HepG2 (cell line): ENCODE measurements at regions not wholly inside any gene's neighbourhood (a gene's known extent, or its start where the extent isn't known, plus 50 kb on each side); places are given as distances from the start of the nearest gene placed in this dataset.
A peak's percentile ranks its signal among the peaks of the same experiment; 100 is the strongest.

Experiments
- AFF4 ChIP-seq: sonication (generic); formaldehyde crosslinking; IDR thresholded peaks from 2 replicates; pipeline ENCODE4 v1.4.0; 2020; ENCODE audit warnings: missing genetic modification reagents
- FOSL2 ChIP-seq: sonication (generic); formaldehyde crosslinking; IDR thresholded peaks from 2 replicates; pipeline ENCODE4 v1.4.0; 2020; ENCODE audit warnings: missing genetic modification reagents
- MTA1 ChIP-seq: sonication (generic); formaldehyde crosslinking; IDR thresholded peaks from 2 replicates; pipeline ENCODE4 v1.4.0; 2020; ENCODE audit warnings: missing genetic modification reagents, mild to moderate bottlenecking, borderline replicate concordance
- NFYC ChIP-seq: IDR thresholded peaks from 2 replicates; pipeline ENCODE4 v1.6.1; 2016; ENCODE audit warnings: missing genetic modification reagents, missing compliant biosample characterization
- RAD51 ChIP-seq: fragments of 450-650 bp; IDR thresholded peaks from 2 replicates; pipeline ENCODE4 v1.6.1; 2016; ENCODE audit warnings: borderline replicate concordance
- RBM39 ChIP-seq: fragments of 200-400 bp; formaldehyde crosslinking; IDR thresholded peaks from one replicate; pipeline ENCODE4 v1.6.1; 2018; ENCODE audit warnings: antibody characterized with exemption, mild to moderate bottlenecking, low read depth, low read length; ENCODE audit not compliant: poor library complexity, severe bottlenecking
- SP2 ChIP-seq: sonication (generic); formaldehyde crosslinking; IDR thresholded peaks from 2 replicates; pipeline ENCODE4 v1.5.1; 2020; ENCODE audit warnings: mild to moderate bottlenecking, missing genetic modification reagents
- USF2 ChIP-seq, 2 experiments: sonication (generic) in 1 of 2; formaldehyde crosslinking in 1 of 2; IDR thresholded peaks; 2 replicates each; pipeline versions ENCODE4 v1.5.1 to v1.6.1; 2011 to 2020; ENCODE audit warnings: borderline replicate concordance in 1 of 2, low read depth in 1 of 2, low read length in 1 of 2, mild to moderate bottlenecking in 1 of 2, missing genetic modification reagents in 1 of 2, moderate library complexity in 1 of 2
- XRCC5 ChIP-seq: fragments of 200-400 bp; formaldehyde crosslinking; optimal IDR thresholded peaks from 2 replicates; pipeline ENCODE3; 2017; ENCODE audit warnings: mild to moderate bottlenecking, low read length
- ZFP90 ChIP-seq: sonication (generic); formaldehyde crosslinking; IDR thresholded peaks from 2 replicates; pipeline ENCODE4 v1.8.0; 2022; ENCODE audit warnings: missing genetic modification reagents, mild to moderate bottlenecking, inconsistent platforms, borderline replicate concordance
- ZNF253 ChIP-seq: sonication (generic); formaldehyde crosslinking; IDR thresholded peaks from 2 replicates; pipeline ENCODE4 v1.8.0; 2022; ENCODE audit warnings: mild to moderate bottlenecking, missing genetic modification reagents, borderline replicate concordance
- ZNF329 ChIP-seq: sonication (generic); formaldehyde crosslinking; IDR thresholded peaks from 2 replicates; pipeline ENCODE4 v1.9.0; 2021; ENCODE audit warnings: low read depth, mild to moderate bottlenecking, missing genetic modification reagents
- ZNF605 ChIP-seq: sonication (generic); formaldehyde crosslinking; IDR thresholded peaks from 2 replicates; pipeline ENCODE4 v1.8.0; 2022; ENCODE audit warnings: mild to moderate bottlenecking, missing genetic modification reagents
- ZNF687 ChIP-seq: sonication (generic); formaldehyde crosslinking; IDR thresholded peaks from 2 replicates; pipeline ENCODE4 v1.5.1; 2020; ENCODE audit warnings: mild to moderate bottlenecking, missing genetic modification reagents, moderate library complexity
- ZNF75D ChIP-seq: sonication (generic); formaldehyde crosslinking; IDR thresholded peaks from 2 replicates; pipeline ENCODE4 v1.8.1; 2023; ENCODE audit warnings: missing genetic modification reagents, mild to moderate bottlenecking, borderline replicate concordance
- ZNF883 ChIP-seq: sonication (generic); formaldehyde crosslinking; IDR thresholded peaks from 2 replicates; pipeline ENCODE4 v1.5.1; 2020; ENCODE audit warnings: mild to moderate bottlenecking, missing genetic modification reagents; ENCODE audit errors: not compliant biosample characterization
- ZZZ3 ChIP-seq: sonication (generic); formaldehyde crosslinking; IDR thresholded peaks from 2 replicates; pipeline ENCODE4 v1.4.0; 2020; ENCODE audit warnings: missing genetic modification reagents, mild to moderate bottlenecking, borderline replicate concordance

DNA sequence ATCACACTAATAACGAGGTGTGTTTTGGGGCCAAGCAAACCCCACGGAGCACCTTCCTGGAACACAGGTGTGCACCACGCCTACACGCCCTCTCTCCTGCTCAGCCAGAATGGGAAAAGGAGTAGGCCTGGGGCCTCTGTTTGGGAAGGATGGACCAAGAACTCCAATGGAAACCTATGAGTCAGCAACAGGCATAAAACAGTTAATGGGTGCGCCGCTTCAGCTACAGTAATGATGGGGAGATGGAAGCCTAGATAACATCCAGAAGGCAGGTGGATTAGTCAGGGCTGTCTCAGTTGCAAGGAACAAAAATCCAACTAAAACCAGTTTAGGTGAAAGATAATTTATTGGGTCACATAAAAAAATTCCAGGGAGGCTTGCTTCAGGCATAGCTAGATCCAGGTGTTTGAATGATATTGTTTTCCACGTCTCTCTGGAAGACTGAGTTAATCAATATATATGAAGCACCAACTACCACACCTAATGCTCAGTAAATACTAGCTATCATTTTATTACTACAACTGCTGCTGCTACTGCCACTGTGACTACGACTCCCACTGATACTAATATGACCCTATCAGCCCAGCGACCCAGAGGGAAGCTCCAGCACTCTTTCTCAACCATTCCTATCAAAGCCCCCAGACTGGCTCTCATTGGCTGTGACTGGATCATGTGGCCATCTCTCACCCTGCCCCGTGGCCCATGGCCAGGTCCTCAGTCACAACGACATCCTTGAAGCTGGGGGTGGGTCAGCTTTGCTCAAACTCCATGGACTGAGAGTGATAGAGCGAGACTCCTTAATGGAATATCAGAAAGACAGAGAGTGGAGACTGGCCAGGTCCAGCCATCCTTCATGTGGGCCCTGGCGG is 155.2 kb upstream of the PTPN1 start (continued):
- TF ChIP-seq ZNF687 (CRISPR knock-in tag) (peak; percentile 52), ZNF605 (CRISPR knock-in tag) (0 out of 2 replicates have a peak, but pooled peaks have one; percentile 34), NFYC (CRISPR knock-in tag) (peak; percentile 64), XRCC5 (peak; percentile 27), RAD51 (0 out of 2 replicates have a peak, but pooled peaks have one; percentile 20), SP2 (no peak), ZFP90 (CRISPR knock-in tag) (no peak), RBM39 (no peak), ZNF253 (no peak), FOSL2 (CRISPR knock-in tag) (no peak; the same call in 1 of the 2 replicates), ZZZ3 (CRISPR knock-in tag) (0 out of 2 replicates have a peak, but pooled peaks have one; percentile 49), ZNF883 (CRISPR knock-in tag) (peak; percentile 36), ZNF329 (CRISPR knock-in tag) (peak; percentile 99), ZNF75D (CRISPR knock-in tag) (no peak), AFF4 (CRISPR knock-in tag) (no peak), USF2 (IDR thresholded peaks at IDR 0.05; ENCODE audit: low read depth, low read length) (peak; percentile 64), USF2 (CRISPR knock-in tag; IDR thresholded peaks at IDR 0.05; ENCODE audit: borderline replicate concordance) (peak; percentile 78; the same call in 1 of the 2 replicates), MTA1 (CRISPR knock-in tag) (no peak)
